Prostate gland (tissue), 2 donors: ENCODE measurements at regions not wholly inside any gene's neighbourhood (a gene's known extent, or its start where the extent isn't known, plus 50 kb on each side); places are given as distances from the start of the nearest gene placed in this dataset.

Source experiments
- CTCF ChIP-seq, 4 experiments: fragments of 200-600 bp in 2 of 4; fragments of 450-650 bp in 2 of 4; sonication (generic) in 2 of 4; IDR thresholded peaks; 1 replicate in 3 of 4; 2 replicates in 1 of 4; pipeline ENCODE4 v1.5.1; 2016 to 2019; ENCODE audit warnings: antibody characterized with exemption in 4 of 4, mild to moderate bottlenecking in 2 of 4, moderate library complexity in 2 of 4
- POLR2A ChIP-seq: fragments of 450-650 bp; IDR thresholded peaks from one replicate; pipeline ENCODE4 v1.6.1; 2016; ENCODE audit warnings: antibody characterized with exemption, mild to moderate bottlenecking

GRCh38 chr4:133247861-133248260 lies 98.8 kb downstream of the PCDH10 start:
- no peak for TF ChIP-seq CTCF (IDR thresholded peaks at IDR 0.05)
- no peak for TF ChIP-seq POLR2A
